ENCODE measurements at regions not wholly inside any gene's neighbourhood (a gene's known extent, or its start where the extent isn't known, plus 50 kb on each side); places are given as distances from the start of the nearest gene placed in this dataset.

DNA sequence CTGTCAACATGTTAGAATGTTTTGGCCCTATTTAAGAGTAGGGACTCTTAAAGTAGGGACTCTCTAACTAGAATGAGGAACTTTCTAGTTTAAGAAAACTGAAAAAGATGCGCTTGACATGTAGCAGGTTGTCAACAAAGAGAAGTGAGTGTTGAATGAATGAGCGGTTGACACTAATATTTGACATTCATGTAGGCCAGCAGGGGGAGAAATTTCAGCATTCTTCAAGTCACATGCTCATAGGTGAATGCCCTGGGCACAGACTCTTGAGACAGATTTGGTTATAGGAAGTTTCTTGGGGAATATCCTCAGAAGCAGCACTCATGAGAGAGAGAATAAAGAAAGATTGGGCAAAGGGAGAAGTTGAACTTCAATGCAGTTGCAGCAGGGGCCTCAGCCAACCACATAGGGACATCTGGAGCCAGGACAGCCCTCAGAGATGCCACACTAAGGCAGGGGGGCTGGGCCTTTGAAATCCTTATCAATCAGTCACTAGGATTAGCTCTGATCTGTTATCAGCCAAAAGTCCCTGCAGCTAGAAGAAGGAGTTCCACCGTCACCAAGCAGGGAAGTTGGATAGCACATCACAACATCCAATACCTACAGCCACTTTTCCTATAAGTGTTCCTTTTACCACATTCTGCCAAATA, 145.1 kb upstream of the FKBP1C start:
- WGBS, 5 donors = 47 to 53% (median 51%) methylated on average over 3 of the region's 3 CpGs
- H3K9me3 ChIP-seq = peaks cover 0 to 29% (median 11%) of the 10 kb centered on the region in 8 donors
- TF ChIP-seq POLR2A (IDR thresholded peaks at IDR 0.05) (no peak), POLR2AphosphoS5 (IDR thresholded peaks at IDR 0.05) (no peak), CTCF (IDR thresholded peaks at IDR 0.05 in 8 of 11, conservative IDR thresholded peaks at IDR 0.05 in 3 of 11) (no peak)
- intact Hi-C loops (cut with DNase I; ENCODE audit: low total_unique reads) = no loop called here
- no peak for DNase-seq
- H3K4me3 ChIP-seq = no peak overlapping the region
- H3K27me3 ChIP-seq (replicated peaks in 1 of 7) = no peaks in the 10 kb centered on the region
- H3K27ac ChIP-seq = no peak overlapping the region
- no peaks in the 10 kb centered on the region for H3K4me1 ChIP-seq
- H3K36me3 ChIP-seq = no peaks in the 10 kb centered on the region

DNA sequence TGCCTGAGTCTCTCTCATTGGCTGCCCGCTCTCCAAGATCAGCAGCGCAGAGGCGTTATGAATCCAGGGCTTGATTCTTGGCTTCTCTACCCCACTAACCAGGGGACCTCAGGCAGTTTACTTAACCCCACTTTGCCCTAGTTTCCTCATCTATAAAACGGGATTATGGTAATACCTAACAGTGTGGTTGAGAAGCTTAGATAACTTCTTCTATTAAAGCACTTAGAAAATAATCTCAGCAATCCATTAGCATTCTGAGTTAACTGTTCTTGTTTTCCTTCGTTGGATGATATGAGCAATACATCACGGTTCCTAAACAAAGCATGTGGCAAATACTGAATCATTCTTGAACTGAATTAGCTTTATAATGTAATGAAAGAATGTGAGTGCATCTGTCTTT, 116.3 kb upstream of the FKBP1C start:
- Histone ChIP-seq H3K27me3 (replicated peaks in 1 of 7) (no peaks in the 10 kb centered on the region), H3K9me3 (peaks cover 0 to 4% (median 0%) of the 10 kb centered on the region in 8 donors), H3K4me1 (no peaks in the 10 kb centered on the region), H3K4me3 (no peak overlapping the region), H3K36me3 (no peaks in the 10 kb centered on the region), H3K27ac (no peak overlapping the region)
- 78 to 90% (median 82%) methylated on average over 6 of the region's 6 CpGs for WGBS, 5 donors
- no peak for TF ChIP-seq CTCF (IDR thresholded peaks at IDR 0.05 in 8 of 11, conservative IDR thresholded peaks at IDR 0.05 in 3 of 11)
- TF ChIP-seq POLR2AphosphoS5 (IDR thresholded peaks at IDR 0.05) = no peak
- no peak for TF ChIP-seq POLR2A (IDR thresholded peaks at IDR 0.05)
- DNase-seq = no peak
- intact Hi-C loops (cut with DNase I; ENCODE audit: low total_unique reads) = no loop called here

GRCh38 chr6:63097222-63097621, 114.0 kb upstream of the FKBP1C start:
- TF ChIP-seq POLR2AphosphoS5 (IDR thresholded peaks at IDR 0.05) = no peak
- TF ChIP-seq CTCF (IDR thresholded peaks at IDR 0.05 in 8 of 11, conservative IDR thresholded peaks at IDR 0.05 in 3 of 11) = no peak
- TF ChIP-seq POLR2A (IDR thresholded peaks at IDR 0.05) = no peak
- no peak for DNase-seq
- H3K36me3 ChIP-seq = no peaks in the 10 kb centered on the region
- H3K4me3 ChIP-seq = no peak overlapping the region
- H3K27me3 ChIP-seq (replicated peaks in 1 of 7) = no peaks in the 10 kb centered on the region
- H3K27ac ChIP-seq = no peak overlapping the region
- WGBS, 5 donors = 0 to 2% (median 0%) methylated on average over 1 of the region's 1 CpG
- intact Hi-C loops (cut with DNase I; ENCODE audit: low total_unique reads) = no loop called here
- H3K4me1 ChIP-seq = no peaks in the 10 kb centered on the region
- H3K9me3 ChIP-seq = peaks cover 0 to 4% (median 0%) of the 10 kb centered on the region in 8 donors

GRCh38 chr6:63098789-63099188, 112.5 kb upstream of the FKBP1C start:
- DNase-seq = no peak
- intact Hi-C loops (cut with DNase I; ENCODE audit: low total_unique reads) = no loop called here
- peaks cover 0 to 4% (median 0%) of the 10 kb centered on the region in 8 donors for H3K9me3 ChIP-seq
- TF ChIP-seq POLR2A (IDR thresholded peaks at IDR 0.05) (no peak), CTCF (IDR thresholded peaks at IDR 0.05 in 8 of 11, conservative IDR thresholded peaks at IDR 0.05 in 3 of 11) (no peak), POLR2AphosphoS5 (IDR thresholded peaks at IDR 0.05) (no peak)
- WGBS, 5 donors = 53 to 67% (median 62%) methylated on average over 4 of the region's 4 CpGs
- H3K36me3 ChIP-seq = no peaks in the 10 kb centered on the region
- no peaks in the 10 kb centered on the region for H3K27me3 ChIP-seq (replicated peaks in 1 of 7)
- H3K4me3 ChIP-seq = no peak overlapping the region
- no peaks in the 10 kb centered on the region for H3K4me1 ChIP-seq
- no peak overlapping the region for H3K27ac ChIP-seq
